ENCODE measurements at regions not wholly inside any gene's neighbourhood (a gene's known extent, or its start where the extent isn't known, plus 50 kb on each side); places are given as distances from the start of the nearest gene placed in this dataset.

DNA sequence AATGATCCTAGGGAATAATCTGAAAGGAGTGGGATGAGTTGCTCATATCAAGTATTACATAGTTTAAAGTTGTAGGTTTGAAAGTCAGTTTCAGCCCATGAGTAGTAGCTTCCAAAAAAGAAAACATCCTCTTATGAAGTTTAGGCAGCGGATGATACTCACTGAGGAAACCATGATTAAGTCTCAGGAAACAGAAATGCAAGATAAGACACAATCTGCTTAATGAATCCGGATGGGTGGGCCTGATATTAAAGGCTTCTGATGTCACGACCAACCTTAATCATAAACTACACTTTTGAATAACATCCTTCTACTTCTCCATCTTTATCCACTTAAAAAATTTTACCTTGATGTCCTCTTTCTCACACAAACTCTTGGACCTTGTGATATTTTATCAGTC is 61.8 kb downstream of the S1PR1 start:
- intact Hi-C loops (cut with DNase I) = no loop called here
- no peak for DNase-seq
- WGBS, 4 donors = 41 to 55% (median 46%) methylated on average over 3 of the region's 3 CpGs
- ATAC-seq = peak in 3 of 4 donors; percentile 59 to 83 (median 62)
- Histone ChIP-seq H3K9me3 (no peaks in the 10 kb centered on the region), H3K27me3 (peaks cover 0 to 3% (median 0%) of the 10 kb centered on the region in 9 donors), H3K36me3 (no peaks in the 10 kb centered on the region), H3K4me1 (peaks cover 0 to 6% (median 0%) of the 10 kb centered on the region in 12 donors), H3K27ac (peak overlapping the region in 5 of 12 donors; percentile 21 to 54 (median 31)), H3K4me3 (no peak overlapping the region)
- TF ChIP-seq POLR2A (IDR thresholded peaks at IDR 0.05) = no peak

DNA sequence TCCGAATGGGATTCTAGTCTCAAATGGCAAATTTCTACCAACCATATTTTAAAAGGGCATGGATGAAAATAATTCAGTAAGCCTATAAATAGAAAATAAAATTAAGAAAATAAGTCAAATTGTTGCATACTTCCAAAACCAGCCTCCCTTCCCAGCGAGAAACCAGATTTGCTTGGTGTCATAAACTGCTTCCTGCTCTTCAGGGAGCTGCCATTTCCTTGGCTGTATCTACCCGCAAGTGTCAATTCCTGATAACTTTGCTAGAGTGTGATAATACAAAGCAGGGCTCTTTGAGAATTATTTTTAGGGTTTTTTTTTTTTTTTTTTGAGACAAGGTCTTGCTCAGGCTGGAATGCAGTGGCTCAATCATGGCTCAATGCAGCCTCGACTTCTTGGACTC is 62.3 kb downstream of the S1PR1 start:
- DNase-seq = no peak
- 43 to 62% (median 60%) methylated on average over 4 of the region's 4 CpGs for WGBS, 4 donors
- H3K36me3 ChIP-seq = no peaks in the 10 kb centered on the region
- H3K27me3 ChIP-seq = peaks cover 0 to 3% (median 0%) of the 10 kb centered on the region in 9 donors
- TF ChIP-seq, protein P1, sequence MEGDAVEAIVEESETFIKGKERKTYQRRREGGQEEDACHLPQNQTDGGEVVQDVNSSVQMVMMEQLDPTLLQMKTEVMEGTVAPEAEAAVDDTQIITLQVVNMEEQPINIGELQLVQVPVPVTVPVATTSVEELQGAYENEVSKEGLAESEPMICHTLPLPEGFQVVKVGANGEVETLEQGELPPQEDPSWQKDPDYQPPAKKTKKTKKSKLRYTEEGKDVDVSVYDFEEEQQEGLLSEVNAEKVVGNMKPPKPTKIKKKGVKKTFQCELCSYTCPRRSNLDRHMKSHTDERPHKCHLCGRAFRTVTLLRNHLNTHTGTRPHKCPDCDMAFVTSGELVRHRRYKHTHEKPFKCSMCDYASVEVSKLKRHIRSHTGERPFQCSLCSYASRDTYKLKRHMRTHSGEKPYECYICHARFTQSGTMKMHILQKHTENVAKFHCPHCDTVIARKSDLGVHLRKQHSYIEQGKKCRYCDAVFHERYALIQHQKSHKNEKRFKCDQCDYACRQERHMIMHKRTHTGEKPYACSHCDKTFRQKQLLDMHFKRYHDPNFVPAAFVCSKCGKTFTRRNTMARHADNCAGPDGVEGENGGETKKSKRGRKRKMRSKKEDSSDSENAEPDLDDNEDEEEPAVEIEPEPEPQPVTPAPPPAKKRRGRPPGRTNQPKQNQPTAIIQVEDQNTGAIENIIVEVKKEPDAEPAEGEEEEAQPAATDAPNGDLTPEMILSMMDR (IDR thresholded peaks at IDR 0.05) = no peak
- TF ChIP-seq POLR2A (IDR thresholded peaks at IDR 0.05) = no peak
- intact Hi-C loops (cut with DNase I) = no loop called here
- no peak overlapping the region for H3K4me3 ChIP-seq
- H3K4me1 ChIP-seq = peaks cover 0 to 6% (median 0%) of the 10 kb centered on the region in 12 donors
- peak in 2 of 4 donors; percentile 14 to 40 for ATAC-seq
- peak overlapping the region in 4 of 12 donors; percentile 14 to 54 (median 39) for H3K27ac ChIP-seq
- H3K9me3 ChIP-seq = no peaks in the 10 kb centered on the region

DNA sequence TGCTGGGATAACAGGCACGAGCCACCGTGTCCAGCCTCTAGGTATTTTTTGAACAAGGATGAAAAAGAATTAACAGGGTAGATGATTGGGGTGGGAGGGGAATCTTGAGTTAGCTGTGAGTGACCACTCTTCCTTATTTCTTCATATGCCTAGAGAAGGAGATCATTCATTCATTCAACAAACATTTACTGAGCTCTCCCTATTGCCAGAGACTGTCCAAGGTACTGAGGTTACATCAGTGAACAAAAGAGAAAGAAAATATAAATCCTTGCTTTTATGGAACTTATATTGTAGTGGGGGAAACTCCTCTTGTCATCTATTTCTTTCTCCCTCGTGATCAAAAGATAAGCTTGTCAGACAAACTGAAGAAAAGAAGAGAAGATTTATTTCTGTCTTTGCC is 62.9 kb downstream of the S1PR1 start:
- Histone ChIP-seq H3K9me3 (no peaks in the 10 kb centered on the region), H3K36me3 (no peaks in the 10 kb centered on the region), H3K4me1 (peaks cover 0 to 6% (median 0%) of the 10 kb centered on the region in 12 donors), H3K27ac (peak overlapping the region in 4 of 12 donors; percentile 14 to 54 (median 39)), H3K27me3 (peaks cover 0 to 3% (median 0%) of the 10 kb centered on the region in 9 donors), H3K4me3 (no peak overlapping the region)
- 87 to 94% (median 87%) methylated on average over 3 of the region's 3 CpGs for WGBS, 4 donors
- intact Hi-C loops (cut with DNase I) = no loop called here
- ATAC-seq = no peak
- DNase-seq = no peak
- TF ChIP-seq POLR2A (IDR thresholded peaks at IDR 0.05) = no peak
- TF ChIP-seq, protein P1 (IDR thresholded peaks at IDR 0.05) = no peak

DNA sequence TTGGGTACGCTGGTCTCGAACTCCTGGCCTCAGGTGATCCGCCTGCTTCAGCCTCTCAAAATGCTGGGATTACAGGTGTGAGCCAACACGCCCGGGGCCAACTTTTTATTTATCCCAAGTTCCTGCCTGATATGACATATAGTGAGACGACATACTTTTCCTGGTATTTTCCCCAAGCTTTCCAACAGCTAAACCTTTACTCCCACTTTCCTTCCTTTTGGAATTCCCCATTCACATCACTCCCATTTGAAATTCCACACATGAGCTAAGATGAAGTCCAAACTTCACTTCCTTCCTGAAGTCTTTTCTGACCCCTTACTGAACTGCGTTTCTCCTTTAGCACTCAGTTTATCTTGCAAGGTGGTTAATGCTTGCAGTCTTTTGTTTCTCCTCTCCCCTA is 64.1 kb downstream of the S1PR1 start:
- H3K9me3 ChIP-seq = no peaks in the 10 kb centered on the region

More for the DNA sequence above, 64.1 kb downstream of the S1PR1 start:
- intact Hi-C loops (cut with DNase I) = no loop called here
- peaks cover 0 to 3% (median 0%) of the 10 kb centered on the region in 9 donors for H3K27me3 ChIP-seq
- DNase-seq = no peak
- TF ChIP-seq, protein P1 (IDR thresholded peaks at IDR 0.05) = no peak
- TF ChIP-seq POLR2A (IDR thresholded peaks at IDR 0.05) = no peak
- ATAC-seq = no peak
- peak overlapping the region in 1 of 12 donors; percentile 19 for H3K27ac ChIP-seq
- peaks cover 0 to 6% (median 0%) of the 10 kb centered on the region in 12 donors for H3K4me1 ChIP-seq
- 62 to 83% (median 62%) methylated on average over 7 of the region's 7 CpGs for WGBS, 4 donors
- no peak overlapping the region for H3K4me3 ChIP-seq
- no peaks in the 10 kb centered on the region for H3K36me3 ChIP-seq

Data from heart left ventricle (tissue), 16 donors.